ENCODE measurements at regions not wholly inside any gene's neighbourhood (a gene's known extent, or its start where the extent isn't known, plus 50 kb on each side); places are given as distances from the start of the nearest gene placed in this dataset.

GRCh38 chr10:9645928-9646600 is 1371.6 kb upstream of the CELF2 start:
- H3K27me3 Mint-ChIP-seq, result peaks cover 3% of the 10 kb centered on the region
- peaks cover 9% of the 10 kb centered on the region for H3K9me3 Mint-ChIP-seq
- H3K36me3 Mint-ChIP-seq (ENCODE audit: low read depth), result no peaks in the 10 kb centered on the region
- no peaks in the 10 kb centered on the region for H3K4me1 Mint-ChIP-seq
- H3K4me3 Mint-ChIP-seq, result no peak overlapping the region
- ATAC-seq (replicated peaks), result no peak
- no peak overlapping the region for H3K27ac Mint-ChIP-seq

GRCh38 chr10:9654261-9654660 is 1363.4 kb upstream of the CELF2 start:
- H3K4me3 Mint-ChIP-seq, result no peak overlapping the region
- H3K27me3 Mint-ChIP-seq, result peaks cover 3% of the 10 kb centered on the region
- no peak overlapping the region for H3K27ac Mint-ChIP-seq
- peaks cover 3% of the 10 kb centered on the region for H3K9me3 Mint-ChIP-seq
- no peaks in the 10 kb centered on the region for H3K4me1 Mint-ChIP-seq
- ATAC-seq (replicated peaks), result no peak
- no peaks in the 10 kb centered on the region for H3K36me3 Mint-ChIP-seq (ENCODE audit: low read depth)

GRCh38 chr10:9656386-9656785 is 1361.3 kb upstream of the CELF2 start:
- peaks cover 4% of the 10 kb centered on the region for H3K9me3 Mint-ChIP-seq
- H3K27me3 Mint-ChIP-seq, result peaks cover 3% of the 10 kb centered on the region
- H3K36me3 Mint-ChIP-seq (ENCODE audit: low read depth), result no peaks in the 10 kb centered on the region
- no peak for ATAC-seq (replicated peaks)
- H3K4me1 Mint-ChIP-seq, result no peaks in the 10 kb centered on the region
- no peak overlapping the region for H3K4me3 Mint-ChIP-seq
- no peak overlapping the region for H3K27ac Mint-ChIP-seq

DNA sequence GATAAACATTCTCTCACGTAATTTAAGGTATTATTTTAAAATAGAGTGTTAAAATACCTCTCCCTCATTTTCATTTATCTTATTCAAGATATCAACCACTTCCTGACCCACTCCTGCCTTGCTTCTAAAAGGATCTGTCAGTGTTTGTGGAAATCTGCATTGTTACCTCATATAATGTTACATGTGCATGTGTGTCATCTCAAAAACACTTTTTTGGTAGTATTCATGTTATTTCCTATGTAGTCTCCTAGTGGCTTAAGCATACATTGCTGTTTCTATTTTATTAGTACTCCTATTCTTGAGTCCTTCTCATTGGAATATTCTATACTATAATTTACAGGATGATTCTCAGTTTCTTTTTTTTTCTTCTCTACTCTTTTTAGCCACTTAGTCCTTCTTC is 1360.7 kb upstream of the CELF2 start:
- Mint-ChIP-seq H3K4me3 (no peak overlapping the region), H3K27ac (no peak overlapping the region), H3K27me3 (peaks cover 3% of the 10 kb centered on the region), H3K36me3 (ENCODE audit: low read depth) (no peaks in the 10 kb centered on the region), H3K4me1 (no peaks in the 10 kb centered on the region), H3K9me3 (peaks cover 7% of the 10 kb centered on the region)
- ATAC-seq (replicated peaks), result no peak

- H3K27ac Mint-ChIP-seq, result no peak overlapping the region
- H3K4me3 Mint-ChIP-seq, result no peak overlapping the region
- H3K9me3 Mint-ChIP-seq, result peaks cover 7% of the 10 kb centered on the region
- no peaks in the 10 kb centered on the region for H3K36me3 Mint-ChIP-seq (ENCODE audit: low read depth)
- no peaks in the 10 kb centered on the region for H3K4me1 Mint-ChIP-seq
- H3K27me3 Mint-ChIP-seq, result peaks cover 3% of the 10 kb centered on the region
- ATAC-seq (replicated peaks), result no peak
Measured at GRCh38 chr10:9657530-9657929, 1360.1 kb upstream of the CELF2 start.

DNA sequence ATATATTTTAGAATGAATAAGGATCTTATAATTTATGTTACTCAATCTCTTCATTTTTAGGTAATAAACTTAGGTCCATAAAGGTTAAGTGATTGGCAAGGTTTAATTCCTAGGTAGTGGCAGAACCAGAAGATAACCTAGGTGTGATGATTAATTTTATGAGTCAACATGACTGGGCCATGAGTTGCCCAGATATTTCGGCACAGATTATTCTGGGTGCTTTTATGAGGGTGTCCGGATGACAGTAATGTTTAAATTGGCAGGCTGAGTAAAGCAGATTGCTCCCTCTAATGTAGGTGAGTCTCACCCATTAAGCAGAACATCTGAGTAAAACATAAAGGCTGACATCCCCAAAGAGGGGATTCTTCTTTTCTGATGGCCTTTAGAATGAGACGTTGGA is 1349.3 kb upstream of the CELF2 start:
- Mint-ChIP-seq H3K4me3 (no peak overlapping the region), H3K36me3 (ENCODE audit: low read depth) (no peaks in the 10 kb centered on the region), H3K9me3 (no peaks in the 10 kb centered on the region), H3K27me3 (peaks cover 19% of the 10 kb centered on the region), H3K4me1 (no peaks in the 10 kb centered on the region), H3K27ac (no peak overlapping the region)
- no peak for ATAC-seq (replicated peaks)

- H3K4me1 Mint-ChIP-seq, result no peaks in the 10 kb centered on the region
- no peak overlapping the region for H3K27ac Mint-ChIP-seq
- H3K4me3 Mint-ChIP-seq, result no peak overlapping the region
- peaks cover 19% of the 10 kb centered on the region for H3K27me3 Mint-ChIP-seq
- H3K36me3 Mint-ChIP-seq (ENCODE audit: low read depth), result no peaks in the 10 kb centered on the region
- no peaks in the 10 kb centered on the region for H3K9me3 Mint-ChIP-seq
- no peak for ATAC-seq (replicated peaks)
Measured at GRCh38 chr10:9670911-9671310, 1346.8 kb upstream of the CELF2 start.

GRCh38 chr10:9681655-9682054 is 1336.0 kb upstream of the CELF2 start:
- ATAC-seq (replicated peaks), result no peak
- H3K36me3 Mint-ChIP-seq (ENCODE audit: low read depth), result no peaks in the 10 kb centered on the region
- no peak overlapping the region for H3K4me3 Mint-ChIP-seq
- no peaks in the 10 kb centered on the region for H3K27me3 Mint-ChIP-seq
- H3K27ac Mint-ChIP-seq, result no peak overlapping the region
- no peaks in the 10 kb centered on the region for H3K9me3 Mint-ChIP-seq
- no peaks in the 10 kb centered on the region for H3K4me1 Mint-ChIP-seq

- no peaks in the 10 kb centered on the region for H3K27me3 Mint-ChIP-seq
- H3K36me3 Mint-ChIP-seq (ENCODE audit: low read depth), result no peaks in the 10 kb centered on the region
- no peak overlapping the region for H3K27ac Mint-ChIP-seq
- no peaks in the 10 kb centered on the region for H3K4me1 Mint-ChIP-seq
- no peaks in the 10 kb centered on the region for H3K9me3 Mint-ChIP-seq
- no peak for ATAC-seq (replicated peaks)
- no peak overlapping the region for H3K4me3 Mint-ChIP-seq
Measured at GRCh38 chr10:9682802-9683201, 1334.9 kb upstream of the CELF2 start.

DNA sequence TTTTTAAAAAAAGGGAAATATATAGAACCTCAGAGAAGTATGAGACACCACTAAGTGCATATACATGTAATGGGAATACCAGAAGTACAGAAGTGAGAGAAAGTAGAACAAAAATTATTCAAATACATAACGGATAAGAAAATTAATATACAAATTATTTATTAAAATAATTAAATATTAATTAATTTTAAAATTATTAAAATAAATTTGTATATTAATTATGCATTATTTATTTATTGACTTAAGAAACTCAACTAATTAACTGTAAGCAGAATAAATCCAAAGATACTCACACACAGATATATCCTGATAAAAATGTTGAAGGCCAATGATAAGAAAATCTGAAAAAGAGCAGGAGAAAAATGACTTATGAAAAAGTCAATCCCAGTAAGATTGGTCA is 1333.5 kb upstream of the CELF2 start:
- Mint-ChIP-seq H3K36me3 (ENCODE audit: low read depth) (no peaks in the 10 kb centered on the region), H3K9me3 (no peaks in the 10 kb centered on the region), H3K27me3 (no peaks in the 10 kb centered on the region), H3K27ac (no peak overlapping the region), H3K4me1 (no peaks in the 10 kb centered on the region), H3K4me3 (no peak overlapping the region)
- no peak for ATAC-seq (replicated peaks)

- H3K36me3 Mint-ChIP-seq (ENCODE audit: low read depth), result no peaks in the 10 kb centered on the region
- no peak overlapping the region for H3K4me3 Mint-ChIP-seq
- no peaks in the 10 kb centered on the region for H3K4me1 Mint-ChIP-seq
- ATAC-seq (replicated peaks), result no peak
- no peaks in the 10 kb centered on the region for H3K9me3 Mint-ChIP-seq
- no peak overlapping the region for H3K27ac Mint-ChIP-seq
- H3K27me3 Mint-ChIP-seq, result no peaks in the 10 kb centered on the region
Measured at GRCh38 chr10:9685596-9685995, 1332.1 kb upstream of the CELF2 start.

GRCh38 chr10:9688711-9689110 is 1329.0 kb upstream of the CELF2 start:
- no peaks in the 10 kb centered on the region for H3K9me3 Mint-ChIP-seq
- no peak overlapping the region for H3K27ac Mint-ChIP-seq
- no peak for ATAC-seq (replicated peaks)
- no peaks in the 10 kb centered on the region for H3K4me1 Mint-ChIP-seq
- H3K36me3 Mint-ChIP-seq (ENCODE audit: low read depth), result no peaks in the 10 kb centered on the region
- H3K4me3 Mint-ChIP-seq, result no peak overlapping the region
- H3K27me3 Mint-ChIP-seq, result no peaks in the 10 kb centered on the region

- no peak overlapping the region for H3K27ac Mint-ChIP-seq
- no peak for ATAC-seq (replicated peaks)
- peaks cover 6% of the 10 kb centered on the region for H3K27me3 Mint-ChIP-seq
- no peaks in the 10 kb centered on the region for H3K4me1 Mint-ChIP-seq
- H3K36me3 Mint-ChIP-seq (ENCODE audit: low read depth), result no peaks in the 10 kb centered on the region
- H3K4me3 Mint-ChIP-seq, result no peak overlapping the region
- peaks cover 13% of the 10 kb centered on the region for H3K9me3 Mint-ChIP-seq
Measured at GRCh38 chr10:9707216-9707615, 1310.5 kb upstream of the CELF2 start.

GRCh38 chr10:9709849-9710248 is 1307.8 kb upstream of the CELF2 start:
- Mint-ChIP-seq H3K27ac (no peak overlapping the region), H3K36me3 (ENCODE audit: low read depth) (no peaks in the 10 kb centered on the region), H3K9me3 (peaks cover 18% of the 10 kb centered on the region), H3K4me1 (no peaks in the 10 kb centered on the region), H3K4me3 (no peak overlapping the region), H3K27me3 (peaks cover 6% of the 10 kb centered on the region)
- ATAC-seq (replicated peaks), result no peak

- no peak overlapping the region for H3K4me3 Mint-ChIP-seq
- H3K27ac Mint-ChIP-seq, result no peak overlapping the region
- no peak for ATAC-seq (replicated peaks)
- no peaks in the 10 kb centered on the region for H3K36me3 Mint-ChIP-seq (ENCODE audit: low read depth)
- peaks cover 18% of the 10 kb centered on the region for H3K9me3 Mint-ChIP-seq
- no peaks in the 10 kb centered on the region for H3K4me1 Mint-ChIP-seq
- peaks cover 6% of the 10 kb centered on the region for H3K27me3 Mint-ChIP-seq
Measured at GRCh38 chr10:9712393-9712792, 1305.3 kb upstream of the CELF2 start.

DNA sequence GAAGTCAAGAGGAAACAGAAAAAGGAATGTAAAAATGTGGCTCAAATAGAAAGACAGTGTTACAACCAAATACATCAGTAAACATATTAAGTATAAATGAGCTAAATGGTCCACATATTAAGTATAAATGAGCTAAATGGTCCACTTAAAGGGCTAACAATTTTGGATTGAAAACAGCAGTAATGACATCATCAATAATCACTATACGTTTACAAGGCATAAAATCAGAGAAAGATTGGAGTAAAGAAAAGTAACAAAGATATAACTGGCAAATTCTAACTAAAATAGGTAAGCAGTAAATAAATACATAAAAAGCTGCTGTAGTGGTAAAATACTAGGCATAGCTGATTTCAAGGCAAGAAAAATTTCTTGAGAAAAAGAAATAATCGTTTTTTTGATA is 1298.4 kb upstream of the CELF2 start:
- Mint-ChIP-seq H3K4me3 (no peak overlapping the region), H3K9me3 (peaks cover 3% of the 10 kb centered on the region), H3K27me3 (peaks cover 3% of the 10 kb centered on the region), H3K4me1 (no peaks in the 10 kb centered on the region), H3K36me3 (ENCODE audit: low read depth) (no peaks in the 10 kb centered on the region), H3K27ac (no peak overlapping the region)
- no peak for ATAC-seq (replicated peaks)

Data from activated T-helper 17 cell treated with anti-CD3 and anti-CD28 coated beads, Interleukin-2, amount 50 U/mL, for 72 hours (primary cell).